Endometrial microvascular endothelial cells (primary cell): ENCODE measurements at regions not wholly inside any gene's neighbourhood (a gene's known extent, or its start where the extent isn't known, plus 50 kb on each side); places are given as distances from the start of the nearest gene placed in this dataset.
"Not testable (repeated sequence)": the region's sequence is repeated elsewhere in the genome, so short reads cannot be mapped to it uniquely, and the experiment has no call there.

ENCODE experiments used
- in situ Hi-C: cut with HindIII; loops from 2 replicates; pipeline ENCODE4 v1.10.0; 2017; ENCODE audit warnings: low sequenced_read_pairs, low pct_unique_long_range_greater_than_20kb; ENCODE audit errors: inconsistent ontology term

DNA sequence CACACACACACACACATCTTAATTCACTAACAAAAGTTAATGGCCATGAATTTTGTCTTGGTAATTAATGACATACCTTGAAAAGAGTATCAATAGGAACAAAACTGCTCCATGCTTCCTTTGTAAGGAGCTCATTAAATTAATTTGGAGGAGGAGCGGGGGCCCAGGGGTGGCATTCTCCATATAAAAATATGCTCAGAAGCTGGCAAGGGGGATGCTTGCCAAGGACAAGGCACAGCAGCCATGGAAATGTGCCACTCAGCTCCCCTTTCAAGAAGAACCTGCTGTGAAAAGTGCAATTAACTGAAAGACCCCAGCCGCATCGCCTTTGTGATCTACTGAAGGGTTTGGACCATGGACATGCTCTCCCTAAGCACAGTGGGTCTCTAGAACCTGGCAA lies 385.9 kb upstream of the API5 start:
- in situ Hi-C loops: no loop called here

DNA sequence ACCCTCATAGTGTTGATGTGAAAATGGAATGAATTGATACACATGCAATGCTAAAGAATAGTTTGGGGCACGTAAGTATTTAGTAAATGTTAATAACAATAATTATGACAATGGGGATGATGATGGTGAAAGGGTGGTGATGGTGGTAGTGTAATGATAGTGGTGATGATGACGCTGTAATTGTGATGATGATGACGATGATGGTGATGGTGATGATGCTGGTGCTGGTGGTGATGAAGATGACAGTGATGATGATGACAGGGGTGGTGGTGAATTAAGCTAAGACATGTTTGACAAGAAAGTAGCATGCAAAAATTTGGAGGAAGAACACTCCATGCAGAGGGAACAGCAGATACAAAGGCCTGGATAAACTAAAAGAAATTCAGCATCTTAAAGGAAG lies 364.4 kb upstream of the API5 start:
- in situ Hi-C loops: no loop called here

DNA sequence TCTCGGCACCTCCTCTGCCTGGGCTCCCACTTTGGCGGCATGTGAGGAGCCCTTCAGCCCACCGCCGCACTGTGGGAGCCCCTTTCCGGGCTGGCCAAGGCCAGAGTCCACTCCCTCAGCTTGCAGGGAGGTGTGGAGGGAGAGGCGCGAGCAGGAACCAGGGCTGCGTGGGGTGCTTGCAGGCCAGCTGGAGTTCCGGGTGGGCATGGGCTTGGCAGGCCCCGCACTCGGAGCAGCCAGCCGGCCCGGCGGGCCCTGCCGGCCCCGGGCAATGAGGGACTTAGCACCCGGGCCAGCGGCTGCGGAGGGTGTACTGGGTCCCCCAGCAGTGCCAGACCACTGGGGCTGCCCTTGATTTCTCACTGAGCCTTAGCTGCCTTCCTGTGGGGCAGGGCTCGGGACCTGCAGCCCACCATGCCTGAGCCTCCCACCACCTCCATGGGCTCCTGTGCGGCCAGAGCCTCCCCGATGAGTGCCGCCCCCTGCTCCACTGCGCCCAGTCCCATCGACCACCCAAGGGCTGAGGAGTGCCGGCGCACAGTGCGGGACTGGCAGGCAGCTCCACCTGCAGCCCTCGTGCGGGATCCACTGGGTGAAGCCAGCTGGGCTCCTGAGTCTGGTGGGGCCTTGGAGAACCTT lies 361.9 kb upstream of the API5 start:
- in situ Hi-C loops: not testable (repeated sequence)

DNA sequence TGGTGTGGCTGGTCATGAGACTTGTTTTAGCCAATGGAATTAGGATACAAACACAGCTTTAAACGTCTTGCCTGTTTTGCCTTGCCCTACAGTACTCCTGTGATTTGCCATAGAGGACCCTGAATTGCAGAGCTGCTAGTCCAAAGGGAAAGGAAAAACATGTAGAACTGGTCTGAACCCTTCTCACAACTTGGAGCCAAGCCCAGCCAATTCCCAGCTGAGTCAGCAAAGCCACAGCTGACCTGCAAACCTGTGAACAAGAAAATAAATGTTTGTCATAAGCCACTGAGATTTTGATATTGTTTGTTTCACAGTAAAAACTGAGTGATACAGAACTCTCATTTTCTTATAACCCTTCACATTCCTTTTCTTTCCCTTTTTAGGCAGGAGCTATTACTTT lies 360.5 kb upstream of the API5 start:
- in situ Hi-C loops: no loop called here

DNA sequence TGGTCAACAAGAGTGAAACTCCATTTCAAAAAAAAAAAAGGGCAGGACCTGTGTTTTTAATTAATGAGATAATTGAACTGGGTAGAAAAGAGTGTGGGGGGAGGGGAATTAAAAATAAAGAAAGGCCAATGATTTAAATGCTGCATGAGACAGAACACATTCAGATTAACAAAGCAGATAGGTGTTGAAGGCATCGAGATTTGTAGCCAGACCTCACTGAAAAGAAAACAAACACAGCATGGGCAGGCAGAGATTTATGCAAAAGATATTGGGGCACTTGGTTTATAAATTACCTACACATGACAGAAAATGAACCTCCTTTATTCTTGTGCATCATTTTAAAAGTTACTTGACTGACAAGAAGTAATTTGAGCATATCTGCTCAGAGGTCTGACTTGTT lies 354.0 kb upstream of the API5 start:
- in situ Hi-C loops: no loop called here

DNA sequence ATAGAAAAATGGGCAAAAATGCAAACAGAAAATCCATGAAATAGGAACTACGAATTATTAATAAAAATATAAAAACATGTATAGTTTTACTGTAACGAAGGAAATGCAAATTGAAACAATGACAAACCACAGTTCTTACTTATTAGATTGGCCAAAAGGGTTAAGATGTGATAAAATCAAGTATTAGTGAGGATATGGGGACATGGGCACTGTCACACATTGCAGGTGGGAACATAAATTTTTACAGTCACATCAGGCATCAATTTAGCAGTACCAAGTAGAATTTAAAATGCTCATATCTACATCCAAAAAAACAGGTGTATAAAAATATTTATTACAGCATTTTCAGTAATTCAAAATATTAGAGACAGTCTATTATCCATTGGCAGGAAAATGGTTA lies 353.2 kb upstream of the API5 start:
- in situ Hi-C loops: no loop called here

DNA sequence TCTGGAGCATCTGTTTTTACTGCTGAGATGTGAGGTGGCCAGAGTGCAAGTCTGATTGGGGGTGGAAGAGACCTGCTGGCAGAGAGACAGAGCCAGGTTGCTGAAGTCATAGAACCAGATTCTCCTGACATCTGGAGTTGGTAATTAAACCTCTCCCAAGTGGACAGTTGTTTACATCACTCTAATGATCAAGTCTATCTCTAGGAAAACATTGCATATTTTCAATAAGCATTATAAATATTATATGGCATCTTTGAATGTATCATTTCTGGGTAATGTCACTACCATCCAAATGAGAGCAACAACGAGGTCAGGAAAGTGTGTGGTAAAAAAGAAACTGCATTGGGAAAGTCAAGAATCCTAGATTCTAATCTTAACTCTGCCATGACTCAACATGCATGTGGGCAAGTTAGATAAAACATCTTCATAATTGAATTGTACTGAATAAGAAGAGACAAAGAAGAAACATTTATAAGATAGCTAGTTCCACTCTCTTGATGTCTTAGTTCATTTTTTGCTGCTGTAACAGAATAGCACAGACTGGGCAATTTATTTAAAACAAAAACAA lies 351.2 kb upstream of the API5 start:
- in situ Hi-C loops: no loop called here

DNA sequence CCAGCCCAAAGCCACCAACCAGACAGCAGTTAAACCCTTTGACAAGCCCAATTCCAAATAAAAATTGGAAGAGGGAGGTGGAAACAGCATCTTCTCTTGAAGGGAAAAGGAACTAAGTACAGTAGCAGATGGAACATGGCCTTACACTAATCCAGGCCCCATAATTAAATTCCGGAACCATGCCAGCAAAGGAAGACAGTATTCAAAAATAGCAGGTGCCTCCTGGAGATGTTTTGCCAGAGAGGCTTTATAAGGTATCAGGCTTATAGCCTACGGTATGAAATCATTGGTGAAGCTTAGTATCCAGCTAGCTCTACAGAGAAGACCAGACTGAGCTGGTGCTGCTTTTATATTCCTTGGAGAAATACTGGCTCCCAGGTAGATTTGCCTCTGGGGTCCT lies 344.1 kb upstream of the API5 start:
- in situ Hi-C loops: no loop called here

DNA sequence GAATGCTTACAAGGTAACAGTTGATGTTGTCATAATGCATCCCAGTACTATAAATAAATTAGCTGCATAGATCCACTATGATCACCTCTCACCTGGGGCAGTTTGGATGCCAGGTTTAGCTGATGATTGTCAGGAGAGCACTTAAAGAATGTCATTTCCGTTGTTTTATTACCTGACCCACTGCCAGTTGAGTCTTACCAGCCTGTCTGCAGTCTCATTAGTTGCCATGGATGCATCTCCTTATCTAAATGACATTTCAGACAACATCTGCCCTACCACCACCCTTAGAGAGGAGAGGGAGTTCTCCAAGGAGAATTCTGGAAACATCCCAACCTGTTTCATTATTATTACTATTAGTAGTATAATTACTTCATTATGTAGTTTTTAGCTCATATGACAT lies 339.1 kb upstream of the API5 start:
- in situ Hi-C loops: no loop called here

DNA sequence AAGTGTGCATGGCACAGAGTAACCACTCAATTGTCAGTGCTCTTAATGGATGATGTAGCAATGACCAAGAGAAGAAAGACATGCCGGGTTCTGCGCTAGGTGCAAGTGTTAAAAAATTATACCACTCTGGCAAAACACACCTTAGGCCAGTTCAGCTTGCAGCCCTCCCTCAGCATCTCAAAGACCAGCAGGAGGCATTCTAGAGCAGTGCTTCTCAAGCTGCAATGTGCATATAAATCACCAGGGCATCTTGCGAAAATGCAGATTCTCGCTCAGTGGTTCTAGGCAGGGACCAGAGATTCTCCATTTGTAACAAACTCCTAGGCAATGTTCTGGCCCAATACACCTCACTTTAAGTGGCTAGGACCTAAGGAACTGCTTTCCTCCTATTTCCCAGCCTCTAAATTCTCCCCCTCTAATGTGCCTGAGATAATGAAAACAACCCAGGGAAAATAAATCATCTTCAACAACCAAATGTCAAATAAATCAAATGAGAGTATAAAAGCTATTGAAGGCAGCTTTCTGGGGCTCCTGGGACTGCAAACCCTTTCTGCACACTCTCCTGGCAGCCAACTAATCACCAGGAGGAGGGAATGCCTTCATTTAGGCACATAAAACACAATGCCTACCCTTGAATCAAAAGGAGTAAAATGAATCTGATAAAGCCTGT lies 337.2 kb upstream of the API5 start:
- in situ Hi-C loops: no loop called here

DNA sequence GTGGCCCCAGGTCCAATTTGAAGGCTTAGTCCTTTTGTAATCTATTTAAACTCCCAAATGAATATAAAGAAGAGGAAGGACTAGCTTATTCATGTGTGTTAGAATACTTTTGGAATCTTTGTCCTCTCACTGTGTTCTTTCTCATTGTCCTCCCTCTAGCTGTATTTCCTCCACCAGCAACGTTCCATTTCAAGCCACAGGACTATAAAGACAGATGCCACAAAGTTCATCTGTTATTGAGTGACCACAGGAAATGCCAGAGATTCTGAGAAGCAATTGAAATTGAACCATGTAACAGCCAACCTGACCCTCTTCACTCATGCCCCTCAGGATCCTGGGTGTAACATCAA lies 336.6 kb upstream of the API5 start:
- in situ Hi-C loops: no loop called here

DNA sequence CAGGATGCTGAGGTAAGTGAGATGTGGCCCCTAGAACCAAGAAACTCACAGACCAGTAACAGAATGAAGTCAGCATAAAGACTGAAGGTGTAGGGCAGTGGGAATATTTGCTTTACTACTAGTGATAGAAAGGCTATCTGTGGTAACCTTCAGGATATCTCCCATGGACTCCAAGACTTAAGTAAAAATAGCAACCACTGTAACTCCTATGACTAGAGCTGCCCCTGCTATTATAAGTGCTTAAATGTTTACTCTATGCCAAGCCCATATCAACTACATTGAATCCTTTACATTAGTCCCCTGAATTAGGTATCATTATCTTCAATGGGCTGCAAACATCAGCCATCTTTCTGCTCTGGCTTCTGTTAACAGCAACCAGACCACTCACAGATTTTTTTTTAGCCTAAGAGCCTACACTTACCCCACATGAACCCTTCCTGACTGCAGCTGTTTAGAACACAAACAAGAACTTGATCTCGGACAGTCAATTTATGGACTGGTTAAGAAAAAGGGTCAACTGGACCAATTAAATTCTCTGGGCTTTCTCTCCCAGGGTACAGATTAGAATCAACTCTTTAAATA lies 335.1 kb upstream of the API5 start:
- in situ Hi-C loops: no loop called here

DNA sequence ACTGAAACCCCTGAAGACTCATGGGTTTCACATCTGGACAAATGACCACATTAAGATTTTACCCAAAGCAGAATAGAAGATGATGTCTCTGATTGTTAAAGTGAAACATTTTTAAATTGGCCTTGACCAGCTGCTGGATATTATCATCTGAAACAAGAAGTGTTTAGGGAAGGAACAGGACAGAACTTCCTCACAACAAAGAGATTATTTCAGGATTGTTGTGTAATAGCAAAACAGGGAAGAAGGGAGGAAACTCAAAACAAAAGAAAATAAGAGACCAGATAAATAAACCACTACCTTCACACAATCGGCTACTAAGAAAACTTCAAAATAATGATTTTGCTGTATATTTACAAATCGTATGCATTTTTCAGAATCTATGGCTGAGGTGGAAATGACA lies 319.2 kb upstream of the API5 start:
- in situ Hi-C loops: no loop called here

DNA sequence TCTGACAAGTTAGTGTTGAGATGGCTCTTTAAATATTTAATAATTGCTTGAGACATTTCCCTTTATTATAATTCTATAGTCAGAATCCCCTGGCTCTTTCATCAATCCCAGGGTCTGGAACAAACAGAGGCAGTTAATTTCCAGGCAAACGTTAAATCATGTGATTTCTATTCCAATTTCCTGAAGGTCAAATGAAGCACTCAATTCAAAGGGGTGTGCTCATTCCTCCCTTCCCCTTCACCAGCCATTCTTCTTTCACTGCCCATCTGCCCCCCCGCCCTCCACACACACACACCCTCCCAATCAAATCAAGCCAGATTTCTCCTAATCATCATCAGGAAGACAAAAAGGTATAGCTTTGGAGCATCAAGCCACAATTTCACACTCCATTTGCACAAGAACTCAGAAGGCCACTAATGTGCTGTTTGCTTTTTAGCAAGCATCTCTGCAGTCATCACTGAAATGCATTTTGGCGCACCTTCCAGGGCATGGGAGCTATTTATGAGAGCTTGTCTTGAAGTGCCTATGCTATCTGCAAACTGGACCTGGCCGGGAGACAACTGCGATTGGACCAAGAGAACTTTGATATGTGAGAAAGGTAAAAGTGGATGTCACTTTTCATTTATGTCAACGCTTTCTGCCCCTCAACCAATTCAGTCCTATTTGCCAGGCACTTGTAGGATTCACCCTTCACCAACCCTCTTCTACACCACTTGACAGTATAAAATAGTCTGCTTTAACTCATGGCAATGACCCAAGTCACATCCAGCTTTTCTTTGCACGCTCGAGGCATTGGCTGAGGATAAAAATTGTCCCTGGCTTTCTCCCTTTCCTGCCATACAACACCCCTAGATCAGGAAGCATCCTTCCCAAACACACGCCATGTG lies 315.1 kb upstream of the API5 start:
- in situ Hi-C loops: no loop called here

DNA sequence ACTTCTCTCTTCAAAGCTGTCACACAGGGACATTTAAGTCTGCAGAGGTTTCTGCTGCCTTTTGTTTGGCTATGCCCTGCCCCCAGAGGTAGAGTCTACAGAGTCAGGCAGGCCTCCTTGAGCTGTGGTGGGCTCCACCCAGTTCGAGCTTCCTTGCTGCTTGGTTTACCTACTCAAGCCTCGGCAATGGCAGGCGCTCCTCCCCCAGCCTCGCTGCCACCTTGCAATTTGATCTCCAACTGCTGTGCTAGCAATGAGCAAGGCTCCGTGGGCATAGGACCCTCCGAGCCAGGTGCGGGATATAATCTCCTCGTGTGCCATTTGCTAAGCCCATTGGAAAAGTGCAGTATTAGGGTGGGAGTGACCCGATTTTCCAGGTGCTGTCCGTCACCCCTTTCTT lies 306.9 kb upstream of the API5 start:
- in situ Hi-C loops: not testable (repeated sequence)

DNA sequence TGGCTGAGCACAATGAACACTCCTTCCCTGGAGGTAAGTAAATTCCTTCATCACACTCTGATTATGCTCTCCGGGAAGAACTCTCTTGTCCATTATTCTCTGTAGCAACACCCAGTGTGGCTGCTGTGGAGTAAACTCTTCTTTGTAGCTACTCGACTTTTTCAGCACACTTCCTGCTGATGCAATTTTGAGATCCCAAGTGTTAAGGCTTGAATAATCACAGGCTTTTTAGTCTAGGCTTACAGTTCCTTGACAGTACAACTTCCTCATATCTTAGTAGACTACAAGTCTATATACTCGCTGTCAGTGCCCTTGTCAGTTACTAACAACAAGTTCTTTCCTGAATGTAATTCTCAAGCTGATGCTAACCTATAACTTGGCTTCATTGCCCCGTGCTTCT lies 301.8 kb upstream of the API5 start:
- in situ Hi-C loops: no loop called here

DNA sequence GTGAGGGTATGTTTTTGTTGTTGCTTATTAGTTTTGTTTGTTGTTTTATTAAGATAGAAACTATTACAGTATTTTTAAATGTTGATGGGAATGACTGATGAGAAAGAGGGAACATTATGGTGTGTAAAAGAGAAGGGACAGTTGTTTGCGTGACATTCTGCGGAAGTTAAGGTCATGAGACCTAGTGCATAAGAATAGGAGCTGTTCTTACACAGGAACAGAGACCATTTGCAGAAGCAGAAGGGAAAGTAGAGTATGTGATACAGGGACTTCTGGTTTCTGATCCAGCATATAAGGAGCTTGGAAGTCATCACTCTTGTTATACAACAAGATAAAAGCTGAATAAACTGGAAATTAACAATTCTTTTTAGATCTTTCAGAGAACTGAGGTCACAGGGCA lies 299.2 kb upstream of the API5 start:
- in situ Hi-C loops: no loop called here

DNA sequence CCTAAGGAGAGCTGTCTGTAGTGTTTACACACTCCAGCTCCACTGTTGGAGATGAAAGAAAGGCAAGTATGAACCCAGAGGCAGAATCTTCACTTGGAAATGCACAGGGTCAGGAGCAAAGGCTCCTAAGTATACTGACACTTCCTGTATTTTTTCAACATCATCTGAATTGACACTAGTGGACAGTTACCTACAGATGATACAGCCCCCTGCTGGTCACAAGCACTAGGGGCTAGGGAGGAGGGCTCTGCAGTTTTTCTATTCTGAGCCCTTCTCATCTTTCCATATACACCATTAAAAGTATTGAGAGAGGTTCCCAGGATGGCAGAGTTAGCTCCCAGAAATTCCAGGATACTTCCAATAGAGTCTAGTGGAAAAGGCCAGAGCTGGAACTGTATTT lies 290.3 kb upstream of the API5 start:
- in situ Hi-C loops: no loop called here

DNA sequence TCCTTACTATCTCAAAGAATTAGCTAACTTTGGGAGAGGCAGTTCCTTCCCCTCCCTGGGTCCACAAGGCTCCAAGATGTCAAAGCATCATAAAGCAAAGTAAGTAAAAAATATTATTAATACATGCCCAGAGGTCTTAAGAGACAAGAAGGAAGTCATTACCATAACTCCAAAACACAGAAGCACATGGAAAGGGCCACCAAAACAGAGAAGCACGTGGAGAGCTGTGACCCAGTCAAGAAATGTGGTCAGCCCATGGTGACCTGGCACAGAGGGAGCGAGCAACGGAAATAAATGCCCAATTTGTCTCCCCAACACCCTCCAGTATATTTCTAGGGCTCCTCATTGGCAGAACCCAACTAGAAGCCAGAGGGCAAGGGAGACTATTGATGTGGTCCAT lies 277.5 kb upstream of the API5 start:
- in situ Hi-C loops: no loop called here

DNA sequence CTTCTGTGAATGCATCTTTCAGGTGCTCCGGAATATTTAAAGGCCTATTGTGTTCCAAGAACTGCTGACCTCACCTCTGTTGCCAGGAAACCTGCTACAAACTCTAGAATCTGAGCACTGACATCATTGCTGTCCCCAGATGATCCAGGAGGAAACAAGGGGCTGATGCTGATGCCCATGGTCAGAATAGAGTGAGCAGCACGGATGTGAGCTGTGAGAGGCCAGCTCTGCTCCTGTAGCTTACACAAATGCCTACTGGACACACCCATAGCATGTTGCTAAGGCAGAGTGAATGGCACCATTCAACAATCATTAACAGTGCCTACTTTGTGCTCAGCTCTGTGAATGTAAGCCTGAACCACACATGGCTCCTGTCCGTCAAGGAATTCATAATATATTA lies 276.7 kb upstream of the API5 start:
- in situ Hi-C loops: no loop called here
